Activated T-cell treated with anti-CD3 and anti-CD28 coated beads, Interleukin-2, amount 50 U/mL, for 48 hours (primary cell): ENCODE measurements at regions not wholly inside any gene's neighbourhood (a gene's known extent, or its start where the extent isn't known, plus 50 kb on each side); places are given as distances from the start of the nearest gene placed in this dataset.
"Not testable (repeated sequence)": the region's sequence is repeated elsewhere in the genome, so short reads cannot be mapped to it uniquely, and the experiment has no call there.

Experiments used
- DNase-seq, 2 experiments: peaks; one replicate each; pipeline ENCODE4 v3.0.0-alpha.2; 2020

- DNase-seq, result no peak
These were observed 54.5 kb upstream of the PRKD1 start for GRCh38 chr14:29982171-29982570.

- no peak for DNase-seq
These were observed 55.3 kb upstream of the PRKD1 start for GRCh38 chr14:29982993-29983392.

GRCh38 chr14:29990344-29990857 is 62.8 kb upstream of the PRKD1 start:
- not testable (repeated sequence) for DNase-seq

GRCh38 chr14:29990993-29991392 is 63.3 kb upstream of the PRKD1 start:
- no peak for DNase-seq

- DNase-seq, result no peak
These were observed 65.5 kb upstream of the PRKD1 start for GRCh38 chr14:29993143-29993542.

GRCh38 chr14:29999013-29999539 is 71.4 kb upstream of the PRKD1 start:
- no peak for DNase-seq

- DNase-seq, result no peak
These were observed 75.2 kb upstream of the PRKD1 start for GRCh38 chr14:30002859-30003258.

GRCh38 chr14:30005114-30005808 is 77.6 kb upstream of the PRKD1 start:
- no peak for DNase-seq

GRCh38 chr14:30006695-30007094 is 79.0 kb upstream of the PRKD1 start:
- DNase-seq, result no peak

- DNase-seq, result no peak
These were observed 87.8 kb upstream of the PRKD1 start for GRCh38 chr14:30015489-30015888.

GRCh38 chr14:30016002-30016401 is 88.4 kb upstream of the PRKD1 start:
- DNase-seq, result no peak

- DNase-seq, result no peak
These were observed 89.8 kb upstream of the PRKD1 start for GRCh38 chr14:30017370-30017993.

- DNase-seq, result no peak
These were observed 92.6 kb upstream of the PRKD1 start for GRCh38 chr14:30020271-30020670.

GRCh38 chr14:30020687-30021086 is 93.0 kb upstream of the PRKD1 start:
- no peak for DNase-seq

- DNase-seq, result not testable (repeated sequence)
These were observed 95.7 kb upstream of the PRKD1 start for GRCh38 chr14:30023350-30023749.

- DNase-seq, result no peak
These were observed 106.5 kb upstream of the PRKD1 start for GRCh38 chr14:30034152-30034551.

GRCh38 chr14:30035361-30035760 is 107.7 kb upstream of the PRKD1 start:
- no peak for DNase-seq

- DNase-seq, result no peak
These were observed 118.1 kb upstream of the PRKD1 start for GRCh38 chr14:30045720-30046119.

- DNase-seq, result no peak
These were observed 125.5 kb upstream of the PRKD1 start for GRCh38 chr14:30053103-30053502.

- no peak for DNase-seq
These were observed 126.6 kb upstream of the PRKD1 start for GRCh38 chr14:30054201-30054600.

GRCh38 chr14:30058401-30058800 is 130.8 kb upstream of the PRKD1 start:
- DNase-seq, result no peak

GRCh38 chr14:30063746-30064145 is 136.1 kb upstream of the PRKD1 start:
- no peak for DNase-seq

- no peak for DNase-seq
These were observed 136.8 kb upstream of the PRKD1 start for GRCh38 chr14:30064454-30064853.

- no peak for DNase-seq
These were observed 141.9 kb upstream of the PRKD1 start for GRCh38 chr14:30069536-30069935.
